ENCODE measurements at regions not wholly inside any gene's neighbourhood (a gene's known extent, or its start where the extent isn't known, plus 50 kb on each side); places are given as distances from the start of the nearest gene placed in this dataset.
A peak's percentile ranks its signal among the peaks of the same experiment; 100 is the strongest.

DNA sequence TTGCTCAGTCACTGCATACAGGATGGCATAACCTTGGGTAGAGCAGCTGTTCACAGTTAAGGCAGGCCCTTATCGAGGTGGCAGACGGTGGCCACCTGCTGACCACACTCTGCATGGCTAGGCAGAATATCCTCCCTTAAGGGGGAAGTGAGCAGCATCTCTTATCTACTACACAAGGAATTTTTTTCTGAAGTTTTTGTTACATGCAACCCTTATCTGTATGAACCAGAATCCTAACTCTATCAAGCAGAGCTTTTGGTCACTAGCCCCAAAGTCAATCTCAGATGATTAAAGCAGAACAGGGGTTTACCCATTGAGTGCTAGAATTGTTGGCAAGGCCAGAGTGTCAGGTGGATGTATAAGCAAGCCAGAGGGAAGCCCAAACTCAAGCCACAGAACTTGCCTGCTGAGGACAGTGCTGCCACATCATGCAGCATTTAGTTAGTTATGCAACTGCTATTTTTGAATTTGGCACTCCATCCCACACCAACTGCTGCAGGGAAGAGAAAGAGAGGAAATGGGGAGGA, 192.8 kb downstream of the TBX5 start:
- intact Hi-C loops (cut with DNase I) = loop anchor here in 3 of 10 donors (2.0 to 5.0 kb wide), 3 partner anchors 41 to 46 kb away; no protein-coding TSS in a partner anchor
- WGBS, 4 donors = 4 to 14% (median 11%) methylated on average over 2 of the region's 2 CpGs

DNA sequence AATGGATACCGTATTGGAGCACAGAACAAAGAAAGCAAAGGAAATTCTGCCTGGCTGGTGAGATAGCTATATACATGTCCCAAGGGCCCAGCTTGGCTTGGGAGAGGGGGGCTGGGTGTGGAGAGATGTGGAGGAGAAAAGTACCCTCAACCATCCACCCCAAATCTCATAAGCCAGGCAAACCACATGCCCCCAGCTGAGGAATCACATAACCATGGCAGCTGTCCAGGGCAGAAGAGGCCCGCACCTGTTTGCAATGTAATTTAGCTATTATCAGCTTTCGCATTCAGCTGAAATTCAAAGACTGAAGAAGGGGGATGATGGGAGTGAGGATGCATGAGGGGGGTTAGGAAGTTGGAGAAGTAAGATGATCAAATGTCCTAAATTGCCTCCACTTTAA, 196.1 kb downstream of the TBX5 start:
- Histone ChIP-seq H3K36me3 (no peaks in the 10 kb centered on the region), H3K4me1 (peaks cover 0 to 17% (median 4%) of the 10 kb centered on the region in 12 donors), H3K27me3 (peaks cover 0 to 3% (median 0%) of the 10 kb centered on the region in 9 donors), H3K4me3 (no peak overlapping the region), H3K9me3 (no peaks in the 10 kb centered on the region), H3K27ac (no peak overlapping the region)
- intact Hi-C loops (cut with DNase I) = loop anchor here in 2 of 10 donors (5.0 kb wide), 2 partner anchors 38 to 43 kb away; no protein-coding TSS in a partner anchor
- 80 to 88% (median 84%) methylated on average over 3 of the region's 3 CpGs for WGBS, 4 donors
- no peak for DNase-seq
- no peak for ATAC-seq
- TF ChIP-seq POLR2A (IDR thresholded peaks at IDR 0.05) = no peak
- TF ChIP-seq, protein P1, sequence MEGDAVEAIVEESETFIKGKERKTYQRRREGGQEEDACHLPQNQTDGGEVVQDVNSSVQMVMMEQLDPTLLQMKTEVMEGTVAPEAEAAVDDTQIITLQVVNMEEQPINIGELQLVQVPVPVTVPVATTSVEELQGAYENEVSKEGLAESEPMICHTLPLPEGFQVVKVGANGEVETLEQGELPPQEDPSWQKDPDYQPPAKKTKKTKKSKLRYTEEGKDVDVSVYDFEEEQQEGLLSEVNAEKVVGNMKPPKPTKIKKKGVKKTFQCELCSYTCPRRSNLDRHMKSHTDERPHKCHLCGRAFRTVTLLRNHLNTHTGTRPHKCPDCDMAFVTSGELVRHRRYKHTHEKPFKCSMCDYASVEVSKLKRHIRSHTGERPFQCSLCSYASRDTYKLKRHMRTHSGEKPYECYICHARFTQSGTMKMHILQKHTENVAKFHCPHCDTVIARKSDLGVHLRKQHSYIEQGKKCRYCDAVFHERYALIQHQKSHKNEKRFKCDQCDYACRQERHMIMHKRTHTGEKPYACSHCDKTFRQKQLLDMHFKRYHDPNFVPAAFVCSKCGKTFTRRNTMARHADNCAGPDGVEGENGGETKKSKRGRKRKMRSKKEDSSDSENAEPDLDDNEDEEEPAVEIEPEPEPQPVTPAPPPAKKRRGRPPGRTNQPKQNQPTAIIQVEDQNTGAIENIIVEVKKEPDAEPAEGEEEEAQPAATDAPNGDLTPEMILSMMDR (IDR thresholded peaks at IDR 0.05) = no peak

More for the DNA sequence above, 192.8 kb downstream of the TBX5 start:
- DNase-seq (peak in 2 of 5 donors; percentile 25 to 45), ATAC-seq (peak; percentile 80 to 92 (median 86))
- Histone ChIP-seq H3K27me3 (peaks cover 0 to 3% (median 0%) of the 10 kb centered on the region in 9 donors), H3K27ac (peak overlapping the region in 3 of 12 donors; percentile 14 to 50 (median 18)), H3K36me3 (no peaks in the 10 kb centered on the region), H3K4me1 (peaks cover 0 to 17% (median 4%) of the 10 kb centered on the region in 12 donors), H3K4me3 (no peak overlapping the region), H3K9me3 (no peaks in the 10 kb centered on the region)
- TF ChIP-seq, protein P1 (IDR thresholded peaks at IDR 0.05) = peak in 10 of 12 donors; percentile 9 to 42 (median 22)
- no peak for TF ChIP-seq POLR2A (IDR thresholded peaks at IDR 0.05)

- no peaks in the 10 kb centered on the region for H3K4me1 ChIP-seq
- DNase-seq (no peak), ATAC-seq (no peak)
- intact Hi-C loops (cut with DNase I) = no loop called here
- H3K9me3 ChIP-seq = no peaks in the 10 kb centered on the region
- H3K27me3 ChIP-seq = peaks cover 0 to 16% (median 0%) of the 10 kb centered on the region in 9 donors
- TF ChIP-seq, protein P1 (IDR thresholded peaks at IDR 0.05) = no peak
- no peak for TF ChIP-seq POLR2A (IDR thresholded peaks at IDR 0.05)
- H3K27ac ChIP-seq = no peak overlapping the region
- no peak overlapping the region for H3K4me3 ChIP-seq
- H3K36me3 ChIP-seq = no peaks in the 10 kb centered on the region
These were observed 199.4 kb downstream of the TBX5 start for GRCh38 chr12:114206525-114206924.

- Histone ChIP-seq H3K4me1 (no peaks in the 10 kb centered on the region), H3K4me3 (no peak overlapping the region), H3K36me3 (no peaks in the 10 kb centered on the region), H3K9me3 (peaks cover 0 to 26% (median 2%) of the 10 kb centered on the region in 12 donors), H3K27ac (no peak overlapping the region), H3K27me3 (peaks cover 0 to 16% (median 0%) of the 10 kb centered on the region in 9 donors)
- TF ChIP-seq POLR2A (IDR thresholded peaks at IDR 0.05) = no peak
- TF ChIP-seq, protein P1 (IDR thresholded peaks at IDR 0.05) = no peak
- DNase-seq = no peak
- ATAC-seq = no peak
- intact Hi-C loops (cut with DNase I) = no loop called here
- 17 to 43% (median 35%) methylated on average over 2 of the region's 2 CpGs for WGBS, 4 donors
These were observed 204.2 kb downstream of the TBX5 start for GRCh38 chr12:114201794-114202193.

Data from heart left ventricle (tissue), 16 donors.